ENCODE measurements at regions not wholly inside any gene's neighbourhood (a gene's known extent, or its start where the extent isn't known, plus 50 kb on each side); places are given as distances from the start of the nearest gene placed in this dataset.

DNA sequence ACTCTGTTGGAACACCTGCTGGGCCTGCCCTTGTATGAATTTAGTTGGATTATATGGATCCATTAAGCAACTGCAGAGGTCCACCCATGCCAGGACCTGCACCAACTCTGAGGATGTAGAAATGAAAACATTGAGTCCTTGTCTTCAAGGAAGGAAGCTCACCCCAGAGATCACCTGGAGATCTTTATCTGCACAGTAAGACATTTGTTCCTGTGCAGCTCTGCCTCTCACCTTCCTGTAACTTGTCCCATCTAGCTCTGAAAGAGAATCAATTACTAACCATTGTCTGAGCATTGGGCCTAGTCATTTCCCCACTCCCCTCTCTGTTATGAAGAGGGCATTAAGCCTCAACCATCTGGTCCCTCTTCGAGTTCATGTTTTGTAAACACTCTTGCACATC lies 105.2 kb upstream of the YWHAQ start:
- Histone ChIP-seq H3K79me2 (ENCODE audit: control insufficient read depth, low read length) (no peaks in the 10 kb centered on the region), H3K36me3 (ENCODE audit: control insufficient read depth, low read length) (no peaks in the 10 kb centered on the region), H3K4me2 (ENCODE audit: low read length) (no peak overlapping the region)

DNA sequence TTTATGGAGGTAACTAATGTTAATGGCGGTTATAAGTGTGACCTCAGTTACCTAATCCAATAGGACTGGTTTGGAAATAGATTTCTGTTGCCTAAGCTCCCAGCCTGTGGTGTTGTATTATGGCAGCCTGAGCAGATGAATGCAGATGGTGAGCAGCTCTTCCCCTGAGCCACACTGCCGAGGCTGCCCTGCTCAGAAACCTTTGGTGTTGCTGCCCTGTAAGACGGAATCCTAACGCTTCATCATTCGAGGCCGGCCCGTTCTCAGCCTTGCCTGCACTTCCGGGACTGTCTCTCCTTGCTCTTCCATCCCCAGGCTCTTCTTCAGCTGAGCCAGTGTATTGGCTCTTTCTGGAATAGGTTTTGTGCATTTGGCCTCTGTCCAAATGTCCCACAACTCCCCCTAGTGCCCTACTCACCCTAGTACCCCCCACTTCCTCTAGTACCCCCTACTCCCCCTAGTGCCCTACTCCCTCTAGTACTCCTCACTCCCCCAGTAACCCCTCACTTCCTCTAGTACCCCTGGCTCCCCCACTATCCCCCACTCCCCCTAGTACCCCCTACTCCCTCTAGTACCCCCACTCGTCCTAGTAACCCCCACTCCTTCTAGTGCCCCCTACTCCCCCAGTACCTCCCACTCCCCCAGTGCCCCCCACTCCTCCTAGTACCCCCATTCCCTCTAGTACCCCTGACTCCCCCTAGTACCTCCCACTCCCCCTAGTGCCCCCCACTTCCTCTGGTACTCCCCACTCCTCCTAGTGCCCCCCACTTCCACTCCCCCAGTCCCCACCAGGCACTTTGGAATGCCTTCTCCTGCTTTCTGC lies 106.0 kb upstream of the TAF1B start:
- 0 out of 2 replicates have a peak, but pooled peaks cover 2% of the 10 kb centered on the region for H3K27me3 ChIP-seq (ENCODE audit: control insufficient read depth, low read length)
- no peak for TF ChIP-seq EZH2phosphoT487 (IDR thresholded peaks at IDR 0.05; ENCODE audit: borderline replicate concordance, low read length)
- TF ChIP-seq, protein P1, sequence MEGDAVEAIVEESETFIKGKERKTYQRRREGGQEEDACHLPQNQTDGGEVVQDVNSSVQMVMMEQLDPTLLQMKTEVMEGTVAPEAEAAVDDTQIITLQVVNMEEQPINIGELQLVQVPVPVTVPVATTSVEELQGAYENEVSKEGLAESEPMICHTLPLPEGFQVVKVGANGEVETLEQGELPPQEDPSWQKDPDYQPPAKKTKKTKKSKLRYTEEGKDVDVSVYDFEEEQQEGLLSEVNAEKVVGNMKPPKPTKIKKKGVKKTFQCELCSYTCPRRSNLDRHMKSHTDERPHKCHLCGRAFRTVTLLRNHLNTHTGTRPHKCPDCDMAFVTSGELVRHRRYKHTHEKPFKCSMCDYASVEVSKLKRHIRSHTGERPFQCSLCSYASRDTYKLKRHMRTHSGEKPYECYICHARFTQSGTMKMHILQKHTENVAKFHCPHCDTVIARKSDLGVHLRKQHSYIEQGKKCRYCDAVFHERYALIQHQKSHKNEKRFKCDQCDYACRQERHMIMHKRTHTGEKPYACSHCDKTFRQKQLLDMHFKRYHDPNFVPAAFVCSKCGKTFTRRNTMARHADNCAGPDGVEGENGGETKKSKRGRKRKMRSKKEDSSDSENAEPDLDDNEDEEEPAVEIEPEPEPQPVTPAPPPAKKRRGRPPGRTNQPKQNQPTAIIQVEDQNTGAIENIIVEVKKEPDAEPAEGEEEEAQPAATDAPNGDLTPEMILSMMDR (IDR thresholded peaks at IDR 0.05; ENCODE audit: low read depth, low read length, poor library complexity, severe bottlenecking): no peak
- no peak overlapping the region for H3K27ac ChIP-seq (ENCODE audit: low read depth, low read length)

More for the DNA sequence above, 105.2 kb upstream of the YWHAQ start:
- Histone ChIP-seq H3K27ac (ENCODE audit: low read depth, low read length) (no peak overlapping the region), H3F3A (ENCODE audit: control insufficient read depth, insufficient read depth) (no peaks in the 10 kb centered on the region), H3K9me2 (replicated peaks; ENCODE audit: control insufficient read depth, low read length) (no peaks in the 10 kb centered on the region), H3K4me1 (ENCODE audit: control insufficient read depth, low read length) (peaks cover 8% of the 10 kb centered on the region; the same call in 1 of the 2 replicates), H3K9me3 (ENCODE audit: control insufficient read depth, insufficient read depth, low read length) (no peaks in the 10 kb centered on the region; the same call in none of the 2 replicates), H3K4me3 (ENCODE audit: low read length) (no peak overlapping the region), H4K20me1 (ENCODE audit: control insufficient read depth, insufficient read depth, low read depth, low read length) (no peaks in the 10 kb centered on the region), H3K27me3 (ENCODE audit: control insufficient read depth, low read length) (0 out of 2 replicates have a peak, but pooled peaks cover 2% of the 10 kb centered on the region)
- TF ChIP-seq, protein P1 (IDR thresholded peaks at IDR 0.05; ENCODE audit: low read depth, low read length, poor library complexity, severe bottlenecking): no peak
- TF ChIP-seq EZH2phosphoT487 (IDR thresholded peaks at IDR 0.05; ENCODE audit: borderline replicate concordance, low read length): no peak

DNA sequence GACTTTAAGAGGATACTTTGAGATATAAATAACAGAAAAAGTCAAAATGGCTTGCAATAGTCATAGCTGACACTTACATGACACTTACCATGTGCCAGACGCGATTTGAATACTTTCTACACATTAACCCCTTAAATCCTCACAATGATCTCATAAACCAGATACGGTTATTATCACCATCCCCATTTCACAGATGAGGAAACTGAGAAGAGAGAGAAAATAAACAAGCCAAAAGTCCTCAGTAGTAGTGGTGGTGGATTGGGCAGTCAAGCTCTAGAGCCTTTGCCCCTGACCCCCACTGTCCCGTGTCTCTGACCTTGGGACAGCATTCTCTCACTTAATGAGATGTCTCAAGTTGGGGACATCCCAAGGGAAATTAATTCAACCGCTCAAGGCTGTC lies 105.2 kb upstream of the TAF1B start:
- Histone ChIP-seq H3F3A (ENCODE audit: control insufficient read depth, insufficient read depth) (no peaks in the 10 kb centered on the region), H3K79me2 (ENCODE audit: control insufficient read depth, low read length) (no peaks in the 10 kb centered on the region), H4K20me1 (ENCODE audit: control insufficient read depth, insufficient read depth, low read depth, low read length) (no peaks in the 10 kb centered on the region)

More for the DNA sequence above, 106.0 kb upstream of the TAF1B start:
- Histone ChIP-seq H3K36me3 (ENCODE audit: control insufficient read depth, low read length) (no peaks in the 10 kb centered on the region), H3K79me2 (ENCODE audit: control insufficient read depth, low read length) (no peaks in the 10 kb centered on the region), H3K4me2 (ENCODE audit: low read length) (no peak overlapping the region), H3K9me3 (ENCODE audit: control insufficient read depth, insufficient read depth, low read length) (no peaks in the 10 kb centered on the region; the same call in none of the 2 replicates), H3K4me3 (ENCODE audit: low read length) (no peak overlapping the region), H4K20me1 (ENCODE audit: control insufficient read depth, insufficient read depth, low read depth, low read length) (no peaks in the 10 kb centered on the region), H3K9me2 (replicated peaks; ENCODE audit: control insufficient read depth, low read length) (no peaks in the 10 kb centered on the region), H3K4me1 (ENCODE audit: control insufficient read depth, low read length) (peaks cover 8% of the 10 kb centered on the region; the same call in 1 of the 2 replicates), H3F3A (ENCODE audit: control insufficient read depth, insufficient read depth) (no peaks in the 10 kb centered on the region)

More for the DNA sequence above, 105.2 kb upstream of the TAF1B start:
- peaks cover 8% of the 10 kb centered on the region; the same call in 1 of the 2 replicates for H3K4me1 ChIP-seq (ENCODE audit: control insufficient read depth, low read length)
- H3K9me2 ChIP-seq (replicated peaks; ENCODE audit: control insufficient read depth, low read length): no peaks in the 10 kb centered on the region
- no peak overlapping the region for H3K4me3 ChIP-seq (ENCODE audit: low read length)
- H3K4me2 ChIP-seq (ENCODE audit: low read length): no peak overlapping the region
- no peak for TF ChIP-seq EZH2phosphoT487 (IDR thresholded peaks at IDR 0.05; ENCODE audit: borderline replicate concordance, low read length)
- TF ChIP-seq, protein P1 (IDR thresholded peaks at IDR 0.05; ENCODE audit: low read depth, low read length, poor library complexity, severe bottlenecking): no peak
- 0 out of 2 replicates have a peak, but pooled peaks cover 2% of the 10 kb centered on the region for H3K27me3 ChIP-seq (ENCODE audit: control insufficient read depth, low read length)
- no peak overlapping the region for H3K27ac ChIP-seq (ENCODE audit: low read depth, low read length)
- no peaks in the 10 kb centered on the region; the same call in none of the 2 replicates for H3K9me3 ChIP-seq (ENCODE audit: control insufficient read depth, insufficient read depth, low read length)
- no peaks in the 10 kb centered on the region for H3K36me3 ChIP-seq (ENCODE audit: control insufficient read depth, low read length)

All from DOHH2 (cell line).